ENCODE measurements at regions not wholly inside any gene's neighbourhood (a gene's known extent, or its start where the extent isn't known, plus 50 kb on each side); places are given as distances from the start of the nearest gene placed in this dataset.

- H4K20me1 ChIP-seq (replicated peaks; ENCODE audit: control insufficient read depth, extremely low read depth, insufficient read depth, low read length), result no peaks in the 10 kb centered on the region
- H3K36me3 ChIP-seq (ENCODE audit: control insufficient read depth in 2 of 2, extremely low read depth in 1 of 2, insufficient read depth in 2 of 2, low read length in 2 of 2), result no peaks in the 10 kb centered on the region
- ChIA-PET CTCF (no interaction called here), POLR2A (no interaction called here)
- H3K4me1 ChIP-seq (ENCODE audit: control insufficient read depth, extremely low read depth, insufficient read depth, low read length), result no peaks in the 10 kb centered on the region
- H2AFZ ChIP-seq (ENCODE audit: low read depth, low read length), result no peak overlapping the region
- TF ChIP-seq EZH2 (IDR thresholded peaks at IDR 0.05; ENCODE audit: borderline replicate concordance, low read depth, low read length, severe bottlenecking), result no peak
- no peak for TF ChIP-seq MYC (IDR thresholded peaks at IDR 0.05; ENCODE audit: low read depth, low read length)
- no peak for TF ChIP-seq MAX (IDR thresholded peaks at IDR 0.05; ENCODE audit: insufficient read depth, insufficient read length)
- BruUV-seq (replicated peaks), result no TSS peak
- FAIRE-seq (no peak), DNase-seq (ENCODE audit: low read depth, low spot score) (no peak)
- no peaks in the 10 kb centered on the region for H3K9me3 ChIP-seq (replicated peaks; ENCODE audit: control insufficient read depth, insufficient read depth, low read length)
- H3K79me2 ChIP-seq (ENCODE audit: control insufficient read depth, insufficient read depth, low read length), result no peaks in the 10 kb centered on the region
- no peaks in the 10 kb centered on the region for H3K9me1 ChIP-seq (replicated peaks; ENCODE audit: control insufficient read depth, extremely low read depth, insufficient read depth, low read length)
- no peak overlapping the region for H3K27ac ChIP-seq (ENCODE audit: insufficient read depth, low read depth, low read length)
- intact Hi-C loops (cut with micrococcal nuclease) (no loop called here), dilution Hi-C loops (cut with MboI; ENCODE audit: extremely low pct_ligation_motif_present, low sequenced_read_pairs) (no loop called here)
- no peak overlapping the region for H3K9ac ChIP-seq (replicated peaks; ENCODE audit: extremely low read depth, insufficient read depth, low read length)
- H3K4me3 ChIP-seq (replicated peaks in 1 of 3; ENCODE audit: insufficient read depth in 1 of 3, low read depth in 1 of 3, low read length in 3 of 3), result no peak overlapping the region
- H3K27me3 ChIP-seq (ENCODE audit: control insufficient read depth in 2 of 2, insufficient read depth in 2 of 2, low read length in 2 of 2), result no peaks in the 10 kb centered on the region
- no peak overlapping the region for H3K4me2 ChIP-seq (ENCODE audit: insufficient read depth, low read length)
Observed at GRCh38 chr11:82450996-82451395, 282.7 kb downstream of the FAM181B start.

DNA sequence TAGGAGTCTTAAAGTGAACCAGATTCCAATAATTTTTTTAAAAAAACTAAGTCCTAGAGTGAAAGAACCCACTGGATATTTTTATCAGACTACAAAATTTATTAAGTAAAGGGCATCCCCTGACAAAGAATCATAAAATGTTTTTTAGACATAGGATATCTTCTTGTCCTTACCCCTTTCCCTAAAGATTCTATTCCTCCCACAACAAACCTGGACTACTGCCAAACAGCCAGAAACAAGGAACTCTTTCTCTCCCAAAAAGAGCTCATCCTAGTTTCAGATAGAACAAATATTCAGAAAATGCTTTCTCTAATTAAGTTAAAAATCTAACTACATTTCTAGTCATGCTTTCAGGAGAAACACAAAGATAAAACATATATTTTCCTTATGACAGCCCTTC lies 327.1 kb downstream of the FAM181B start:
- H3K27me3 ChIP-seq (ENCODE audit: control insufficient read depth in 2 of 2, insufficient read depth in 2 of 2, low read length in 2 of 2), result no peaks in the 10 kb centered on the region
- no peaks in the 10 kb centered on the region for H3K36me3 ChIP-seq (ENCODE audit: control insufficient read depth in 2 of 2, extremely low read depth in 1 of 2, insufficient read depth in 2 of 2, low read length in 2 of 2)
- no peak overlapping the region for H2AFZ ChIP-seq (ENCODE audit: low read depth, low read length)
- no peak overlapping the region for H3K27ac ChIP-seq (ENCODE audit: insufficient read depth, low read depth, low read length)
- intact Hi-C loops (cut with micrococcal nuclease), result no loop called here
- H3K4me1 ChIP-seq (ENCODE audit: control insufficient read depth, extremely low read depth, insufficient read depth, low read length), result no peaks in the 10 kb centered on the region
- dilution Hi-C loops (cut with MboI; ENCODE audit: extremely low pct_ligation_motif_present, low sequenced_read_pairs), result no loop called here
- FAIRE-seq, result no peak
- no peaks in the 10 kb centered on the region for H3K9me1 ChIP-seq (replicated peaks; ENCODE audit: control insufficient read depth, extremely low read depth, insufficient read depth, low read length)
- no peak overlapping the region for H3K9ac ChIP-seq (replicated peaks; ENCODE audit: extremely low read depth, insufficient read depth, low read length)
- no peak overlapping the region for H3K4me2 ChIP-seq (ENCODE audit: insufficient read depth, low read length)
- H3K79me2 ChIP-seq (ENCODE audit: control insufficient read depth, insufficient read depth, low read length), result no peaks in the 10 kb centered on the region
- no peaks in the 10 kb centered on the region for H3K9me3 ChIP-seq (replicated peaks; ENCODE audit: control insufficient read depth, insufficient read depth, low read length)
- DNase-seq (ENCODE audit: low read depth, low spot score), result no peak
- TF ChIP-seq POLR2AphosphoS5 (IDR thresholded peaks at IDR 0.05; ENCODE audit: insufficient read depth, low read depth, low read length) (no peak), POLR2A (IDR thresholded peaks at IDR 0.05; ENCODE audit: low read depth, low read length) (no peak), GATA2 (IDR thresholded peaks at IDR 0.05; ENCODE audit: insufficient read depth, insufficient read length, low read depth, low read length) (no peak)
- ChIA-PET POLR2A (no interaction called here), CTCF (no interaction called here)
- no peak overlapping the region for H3K4me3 ChIP-seq (replicated peaks in 1 of 3; ENCODE audit: insufficient read depth in 1 of 3, low read depth in 1 of 3, low read length in 3 of 3)
- no TSS peak for BruUV-seq (replicated peaks)
- H4K20me1 ChIP-seq (replicated peaks; ENCODE audit: control insufficient read depth, extremely low read depth, insufficient read depth, low read length), result no peaks in the 10 kb centered on the region
